MM.1S (cell line): ENCODE measurements at regions not wholly inside any gene's neighbourhood (a gene's known extent, or its start where the extent isn't known, plus 50 kb on each side); places are given as distances from the start of the nearest gene placed in this dataset.

Experiments used
- DNase-seq: peaks from one replicate; pipeline ENCODE4 v3.0.0-alpha.2; 2015
- H2AFZ ChIP-seq: fragments of 300-600 bp; sonication (generic); 2 replicates; pipeline ENCODE4 v1.6.0; 2016; ENCODE audit warnings: antibody characterized with exemption, low read length
- H3F3A ChIP-seq: fragments of 300-600 bp; sonication (generic); 2 replicates; pipeline ENCODE4 v1.6.1; 2016; ENCODE audit warnings: mild to moderate bottlenecking, antibody characterized with exemption, low read length, moderate library complexity, mixed read lengths; ENCODE audit not compliant: insufficient read depth
- H3K27ac ChIP-seq: fragments of 300-600 bp; sonication (generic); 2 replicates; pipeline ENCODE4 v1.5.1; 2016; ENCODE audit warnings: mild to moderate bottlenecking, low read length
- H3K27me3 ChIP-seq: fragments of 300-600 bp; sonication (generic); replicated peaks from 2 replicates; pipeline ENCODE4 v1.6.0; 2016; ENCODE audit warnings: low read length; ENCODE audit not compliant: insufficient read depth
- H3K36me3 ChIP-seq: fragments of 300-600 bp; sonication (generic); replicated peaks from 2 replicates; pipeline ENCODE4 v1.6.1; 2016; ENCODE audit warnings: mild to moderate bottlenecking, low read length, mixed read lengths; ENCODE audit not compliant: insufficient read depth
- H3K4me1 ChIP-seq: fragments of 300-600 bp; sonication (generic); 2 replicates; pipeline ENCODE4 v1.6.1; 2016; ENCODE audit warnings: low read length, mixed read lengths
- H3K4me2 ChIP-seq: fragments of 300-600 bp; sonication (generic); 2 replicates; pipeline ENCODE4 v1.6.0; 2016; ENCODE audit warnings: low read depth, low read length
- H3K4me3 ChIP-seq: fragments of 300-600 bp; sonication (generic); 2 replicates; pipeline ENCODE4 v1.5.1; 2016; ENCODE audit warnings: low read length, mixed read lengths
- H3K79me2 ChIP-seq: fragments of 300-600 bp; sonication (generic); 2 replicates; pipeline ENCODE4 v1.6.1; 2016; ENCODE audit warnings: mixed run types, low read length, mixed read lengths
- H3K9ac ChIP-seq: fragments of 300-600 bp; sonication (generic); 2 replicates; pipeline ENCODE4 v1.6.1; 2016; ENCODE audit warnings: low read length, mixed read lengths
- H3K9me2 ChIP-seq: fragments of 300-600 bp; sonication (generic); replicated peaks from 2 replicates; pipeline ENCODE4 v1.6.1; 2016; ENCODE audit warnings: mild to moderate bottlenecking, low read length, mixed read lengths; ENCODE audit not compliant: insufficient read depth
- H3K9me3 ChIP-seq: fragments of 300-600 bp; sonication (generic); replicated peaks from 2 replicates; pipeline ENCODE4 v1.6.1; 2016; ENCODE audit warnings: mild to moderate bottlenecking, low read length, mixed read lengths; ENCODE audit not compliant: insufficient read depth
- H4K20me1 ChIP-seq: fragments of 300-600 bp; sonication (generic); 2 replicates; pipeline ENCODE4 v1.6.1; 2016; ENCODE audit warnings: mild to moderate bottlenecking, low read length, moderate library complexity, mixed read lengths; ENCODE audit not compliant: insufficient read depth
- EZH2 ChIP-seq: fragments of 300-600 bp; sonication (generic); optimal IDR thresholded peaks from 2 replicates; pipeline ENCODE3; 2017; ENCODE audit warnings: low read depth, mild to moderate bottlenecking, antibody characterized with exemption, low read length, mixed read lengths
- EZH2phosphoT487 ChIP-seq: fragments of 300-600 bp; sonication (generic); IDR thresholded peaks from 2 replicates; pipeline ENCODE4 v1.6.1; 2018; ENCODE audit warnings: antibody characterized with exemption, low read length
- TF ChIP-seq, protein P1 (sequence below): fragments of 300-600 bp; sonication (generic); IDR thresholded peaks from 2 replicates; pipeline ENCODE4 v1.5.1; 2016; ENCODE audit warnings: antibody characterized with exemption, low read length, mixed read lengths

DNA sequence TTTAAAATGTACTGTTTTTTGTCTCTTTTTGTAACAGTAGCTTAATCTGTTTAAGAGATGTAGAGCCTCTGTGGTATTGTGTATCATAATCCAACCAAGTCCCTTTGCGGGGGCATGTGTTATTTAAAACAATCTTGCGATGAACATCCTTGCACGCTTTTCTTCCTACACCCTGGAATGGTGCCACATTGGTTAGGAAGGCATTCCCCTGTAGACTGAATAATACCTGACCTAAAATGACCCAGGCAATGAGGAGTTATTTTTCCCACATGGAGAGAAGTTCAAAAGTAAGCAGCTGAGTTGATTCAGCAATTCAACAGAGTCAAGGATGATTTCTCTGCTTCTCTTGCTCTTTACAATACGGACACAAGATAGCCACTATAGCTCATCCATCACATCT lies 142.0 kb upstream of the PMEPA1 start:
- DNase-seq, result no peak
- H2AFZ ChIP-seq, result no peak overlapping the region
- H3K4me2 ChIP-seq, result no peak overlapping the region
- no peaks in the 10 kb centered on the region for H3K79me2 ChIP-seq
- no peaks in the 10 kb centered on the region for H4K20me1 ChIP-seq
- H3K9ac ChIP-seq, result no peak overlapping the region
- H3K27ac ChIP-seq, result no peak overlapping the region
- no peaks in the 10 kb centered on the region for H3K9me2 ChIP-seq
- TF ChIP-seq, protein P1, sequence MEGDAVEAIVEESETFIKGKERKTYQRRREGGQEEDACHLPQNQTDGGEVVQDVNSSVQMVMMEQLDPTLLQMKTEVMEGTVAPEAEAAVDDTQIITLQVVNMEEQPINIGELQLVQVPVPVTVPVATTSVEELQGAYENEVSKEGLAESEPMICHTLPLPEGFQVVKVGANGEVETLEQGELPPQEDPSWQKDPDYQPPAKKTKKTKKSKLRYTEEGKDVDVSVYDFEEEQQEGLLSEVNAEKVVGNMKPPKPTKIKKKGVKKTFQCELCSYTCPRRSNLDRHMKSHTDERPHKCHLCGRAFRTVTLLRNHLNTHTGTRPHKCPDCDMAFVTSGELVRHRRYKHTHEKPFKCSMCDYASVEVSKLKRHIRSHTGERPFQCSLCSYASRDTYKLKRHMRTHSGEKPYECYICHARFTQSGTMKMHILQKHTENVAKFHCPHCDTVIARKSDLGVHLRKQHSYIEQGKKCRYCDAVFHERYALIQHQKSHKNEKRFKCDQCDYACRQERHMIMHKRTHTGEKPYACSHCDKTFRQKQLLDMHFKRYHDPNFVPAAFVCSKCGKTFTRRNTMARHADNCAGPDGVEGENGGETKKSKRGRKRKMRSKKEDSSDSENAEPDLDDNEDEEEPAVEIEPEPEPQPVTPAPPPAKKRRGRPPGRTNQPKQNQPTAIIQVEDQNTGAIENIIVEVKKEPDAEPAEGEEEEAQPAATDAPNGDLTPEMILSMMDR, result no peak
- TF ChIP-seq EZH2phosphoT487, result no peak
- TF ChIP-seq EZH2, result no peak
- H3K4me1 ChIP-seq, result no peaks in the 10 kb centered on the region
- H3K27me3 ChIP-seq, result peaks cover 66% of the 10 kb centered on the region
- no peaks in the 10 kb centered on the region for H3K9me3 ChIP-seq
- no peaks in the 10 kb centered on the region for H3K36me3 ChIP-seq
- H3F3A ChIP-seq, result no peaks in the 10 kb centered on the region
- no peak overlapping the region for H3K4me3 ChIP-seq

DNA sequence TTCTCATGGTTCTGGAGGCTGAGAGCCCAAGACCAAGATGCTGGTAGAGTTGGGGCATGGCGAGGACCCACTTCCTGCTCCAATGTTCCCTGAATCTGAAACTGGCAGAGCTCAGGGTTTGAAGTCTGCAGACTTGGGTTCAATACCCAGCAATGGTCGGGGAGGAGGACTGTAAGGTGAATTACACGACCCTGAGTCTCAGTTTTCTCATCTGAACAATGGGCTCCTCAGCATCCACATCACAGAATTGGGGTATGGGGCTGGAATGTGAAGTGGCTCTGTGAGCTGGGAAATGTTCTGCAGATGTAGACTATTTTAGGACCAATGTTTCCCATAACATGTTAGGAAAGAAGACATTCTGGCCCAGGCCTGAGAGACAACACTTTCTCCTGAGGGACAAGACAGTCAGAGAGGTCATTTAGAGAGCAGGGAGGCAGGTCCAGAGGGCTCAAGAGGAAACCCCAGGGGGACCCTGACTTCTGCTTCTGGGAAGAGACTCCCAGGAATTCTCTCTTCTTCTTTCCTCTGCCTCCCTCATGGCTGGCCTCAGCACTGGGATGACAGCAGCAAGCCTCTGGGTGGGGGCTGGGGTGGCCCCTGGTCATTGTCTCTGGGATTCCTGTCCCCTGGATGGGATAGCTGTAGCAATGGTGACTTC lies 141.3 kb upstream of the PMEPA1 start:
- no peaks in the 10 kb centered on the region for H3K79me2 ChIP-seq
- no peaks in the 10 kb centered on the region for H3K9me2 ChIP-seq
- DNase-seq, result no peak
- no peak overlapping the region for H3K9ac ChIP-seq
- no peaks in the 10 kb centered on the region for H4K20me1 ChIP-seq
- no peak overlapping the region for H2AFZ ChIP-seq
- no peaks in the 10 kb centered on the region for H3K4me1 ChIP-seq
- H3K4me2 ChIP-seq, result no peak overlapping the region
- TF ChIP-seq, protein P1, result no peak
- TF ChIP-seq EZH2phosphoT487, result no peak
- no peak for TF ChIP-seq EZH2
- no peak overlapping the region for H3K4me3 ChIP-seq
- peaks cover 73% of the 10 kb centered on the region for H3K27me3 ChIP-seq
- H3K9me3 ChIP-seq, result no peaks in the 10 kb centered on the region
- no peaks in the 10 kb centered on the region for H3K36me3 ChIP-seq
- H3F3A ChIP-seq, result no peaks in the 10 kb centered on the region
- H3K27ac ChIP-seq, result no peak overlapping the region

DNA sequence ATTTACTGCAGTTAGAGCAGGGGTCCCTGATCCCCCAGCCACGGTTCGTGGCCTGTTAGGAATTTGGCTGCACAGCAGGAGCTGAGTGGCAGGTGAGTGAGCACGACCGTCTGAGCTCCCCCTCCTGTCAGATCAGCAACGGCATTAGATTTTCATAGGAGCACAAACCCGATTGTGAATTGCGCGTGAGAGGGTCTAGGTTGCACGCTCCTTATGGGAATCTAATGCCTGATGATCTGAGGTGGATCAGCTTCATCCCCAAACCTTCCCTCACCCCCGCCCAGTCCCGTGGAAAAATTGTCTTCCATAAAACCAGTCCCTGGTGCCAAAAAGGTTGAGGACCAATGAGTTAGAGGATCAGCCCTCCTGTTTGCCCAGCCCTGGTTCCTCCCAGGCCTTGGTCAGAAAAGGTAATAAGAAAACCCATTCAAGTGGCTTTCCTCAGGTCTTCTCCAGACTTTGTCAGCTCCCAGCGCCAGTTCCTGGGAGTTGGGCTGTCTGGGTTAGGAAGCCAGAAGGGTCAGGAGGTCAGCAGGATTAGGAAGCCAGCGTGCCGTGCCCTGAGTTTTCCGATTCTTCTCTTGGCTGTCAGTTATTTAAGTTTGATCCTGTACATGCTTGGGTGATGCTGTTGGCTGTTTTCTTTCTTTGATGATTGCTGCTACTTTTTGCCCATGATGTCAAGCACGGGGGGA lies 139.9 kb upstream of the PMEPA1 start:
- Histone ChIP-seq H3K4me3 (no peak overlapping the region), H2AFZ (no peak overlapping the region), H3K9ac (no peak overlapping the region), H3F3A (no peaks in the 10 kb centered on the region), H3K4me1 (no peaks in the 10 kb centered on the region), H3K4me2 (no peak overlapping the region), H3K79me2 (no peaks in the 10 kb centered on the region), H3K27ac (no peak overlapping the region), H3K36me3 (no peaks in the 10 kb centered on the region), H3K9me2 (no peaks in the 10 kb centered on the region), H3K9me3 (no peaks in the 10 kb centered on the region), H3K27me3 (peaks cover 76% of the 10 kb centered on the region), H4K20me1 (no peaks in the 10 kb centered on the region)
- no peak for DNase-seq
- TF ChIP-seq EZH2phosphoT487, result no peak
- TF ChIP-seq, protein P1, result no peak
- no peak for TF ChIP-seq EZH2
